MCF 10A (cell line): ENCODE measurements at regions not wholly inside any gene's neighbourhood (a gene's known extent, or its start where the extent isn't known, plus 50 kb on each side); places are given as distances from the start of the nearest gene placed in this dataset.

ENCODE experiments used
- BruUV-seq: library from RNA; stranded (reverse); fragments of 400-500 nt; replicated peaks from 2 replicates; lab custom pipeline; 2021; lab: Mats Ljungman, UMichigan
- CTCF ChIA-PET: fragments of 300-600 bp; sonication (Branson Sonifier 250); formaldehyde crosslinking; extraction: SDS; loops from one replicate; lab custom pipeline; 2021; ENCODE audit warnings: antibody characterized with exemption, inconsistent platforms; lab: Yijun Ruan, JAX
- POLR2A ChIA-PET: fragments of 300-600, 350-650 bp; sonication (Branson Sonifier 250); formaldehyde crosslinking; extraction: SDS; loops from one replicate; lab custom pipeline; 2020; ENCODE audit warnings: antibody characterized with exemption, inconsistent platforms; lab: Yijun Ruan, JAX
- DNase-seq: peaks from one replicate; pipeline ENCODE4 v3.0.0-alpha.2; 2018; ENCODE audit not compliant: unreplicated experiment
- H3K27ac Mint-ChIP-seq: one replicate; pipeline ENCODE4 v1.8.0; 2022; ENCODE audit warnings: mild to moderate bottlenecking, low read depth, mixed read lengths; ENCODE audit not compliant: unreplicated experiment
- H3K27me3 Mint-ChIP-seq: one replicate; pipeline ENCODE4 v1.8.0; 2022; ENCODE audit warnings: mixed read lengths; ENCODE audit not compliant: insufficient read depth, unreplicated experiment
- H3K36me3 Mint-ChIP-seq: one replicate; pipeline ENCODE4 v1.8.0; 2022; ENCODE audit warnings: mild to moderate bottlenecking, moderate library complexity, mixed read lengths; ENCODE audit not compliant: insufficient read depth, unreplicated experiment
- H3K4me1 Mint-ChIP-seq: one replicate; pipeline ENCODE4 v1.8.0; 2022; ENCODE audit warnings: mixed read lengths; ENCODE audit not compliant: insufficient read depth, unreplicated experiment
- H3K4me3 Mint-ChIP-seq: one replicate; pipeline ENCODE4 v1.8.0; 2022; ENCODE audit warnings: mild to moderate bottlenecking, moderate library complexity, mixed read lengths; ENCODE audit not compliant: unreplicated experiment
- H3K9me3 Mint-ChIP-seq: one replicate; pipeline ENCODE4 v1.8.0; 2022; ENCODE audit warnings: mixed read lengths; ENCODE audit not compliant: unreplicated experiment
- intact Hi-C: fragments of 100-400 bp; cut with micrococcal nuclease; formaldehyde crosslinking; loops from 2 replicates; pipeline ENCODE4 v1.14.1; 2022
- TF ChIP-seq, protein P1 (sequence below): fragments of 200-600 bp; IDR thresholded peaks from one replicate; pipeline ENCODE4 v1.8.0; 2022; ENCODE audit warnings: antibody characterized with exemption, mild to moderate bottlenecking; ENCODE audit not compliant: unreplicated experiment

DNA sequence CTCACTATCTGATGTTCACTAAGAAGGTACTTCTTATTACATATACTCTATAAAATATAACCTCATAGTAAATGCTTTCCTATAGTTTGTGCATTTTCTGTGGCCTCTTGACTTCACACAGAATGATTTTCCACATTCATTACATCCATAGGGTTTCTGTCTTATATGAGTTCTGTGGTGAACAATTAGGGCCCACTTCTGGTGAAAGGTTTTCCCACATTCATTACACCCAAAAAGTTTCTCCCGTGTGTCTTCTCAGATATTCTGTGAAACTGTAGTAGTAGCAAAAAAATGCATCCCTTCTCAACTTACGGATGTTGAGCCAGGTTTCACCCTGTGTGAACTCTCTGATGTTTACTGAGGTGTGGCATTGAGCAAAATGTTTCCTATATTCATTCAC lies 119.3 kb downstream of the ZNF33B start:
- Mint-ChIP-seq H3K4me1 (no peaks in the 10 kb centered on the region), H3K9me3 (peaks cover 36% of the 10 kb centered on the region), H3K27ac (no peak overlapping the region), H3K36me3 (peaks cover 54% of the 10 kb centered on the region), H3K27me3 (no peaks in the 10 kb centered on the region), H3K4me3 (no peak overlapping the region)
- intact Hi-C loops, result no loop called here
- POLR2A ChIA-PET, result no interaction called here
- no peak for DNase-seq
- CTCF ChIA-PET, result no interaction called here
- TF ChIP-seq, protein P1, sequence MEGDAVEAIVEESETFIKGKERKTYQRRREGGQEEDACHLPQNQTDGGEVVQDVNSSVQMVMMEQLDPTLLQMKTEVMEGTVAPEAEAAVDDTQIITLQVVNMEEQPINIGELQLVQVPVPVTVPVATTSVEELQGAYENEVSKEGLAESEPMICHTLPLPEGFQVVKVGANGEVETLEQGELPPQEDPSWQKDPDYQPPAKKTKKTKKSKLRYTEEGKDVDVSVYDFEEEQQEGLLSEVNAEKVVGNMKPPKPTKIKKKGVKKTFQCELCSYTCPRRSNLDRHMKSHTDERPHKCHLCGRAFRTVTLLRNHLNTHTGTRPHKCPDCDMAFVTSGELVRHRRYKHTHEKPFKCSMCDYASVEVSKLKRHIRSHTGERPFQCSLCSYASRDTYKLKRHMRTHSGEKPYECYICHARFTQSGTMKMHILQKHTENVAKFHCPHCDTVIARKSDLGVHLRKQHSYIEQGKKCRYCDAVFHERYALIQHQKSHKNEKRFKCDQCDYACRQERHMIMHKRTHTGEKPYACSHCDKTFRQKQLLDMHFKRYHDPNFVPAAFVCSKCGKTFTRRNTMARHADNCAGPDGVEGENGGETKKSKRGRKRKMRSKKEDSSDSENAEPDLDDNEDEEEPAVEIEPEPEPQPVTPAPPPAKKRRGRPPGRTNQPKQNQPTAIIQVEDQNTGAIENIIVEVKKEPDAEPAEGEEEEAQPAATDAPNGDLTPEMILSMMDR, result no peak
- no TSS peak for BruUV-seq

DNA sequence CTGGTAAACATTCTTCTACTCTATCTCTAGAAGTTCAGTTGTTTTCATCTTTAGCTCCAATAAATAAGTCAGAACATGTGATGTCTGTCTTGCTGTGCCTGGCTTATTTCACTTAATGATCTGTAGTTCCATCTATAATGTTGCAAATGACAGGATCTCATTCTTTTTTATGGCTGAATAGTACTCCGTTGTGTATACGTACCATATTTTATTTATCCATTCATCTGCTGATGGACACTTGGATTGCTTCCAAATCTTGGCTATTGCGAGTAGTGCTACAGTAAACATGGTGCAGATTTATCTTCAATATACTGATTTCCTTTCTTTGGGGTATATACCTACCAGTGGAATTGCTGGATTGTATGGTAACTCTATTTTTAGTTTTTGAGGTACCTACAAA lies 124.4 kb downstream of the ZNF33B start:
- POLR2A ChIA-PET, result no interaction called here
- intact Hi-C loops, result no loop called here
- TF ChIP-seq, protein P1, result no peak
- DNase-seq, result no peak
- no peak overlapping the region for H3K27ac Mint-ChIP-seq
- no peaks in the 10 kb centered on the region for H3K4me1 Mint-ChIP-seq
- peaks cover 34% of the 10 kb centered on the region for H3K9me3 Mint-ChIP-seq
- no peak overlapping the region for H3K4me3 Mint-ChIP-seq
- no TSS peak for BruUV-seq
- peaks cover 11% of the 10 kb centered on the region for H3K36me3 Mint-ChIP-seq
- CTCF ChIA-PET, result no interaction called here
- H3K27me3 Mint-ChIP-seq, result no peaks in the 10 kb centered on the region

GRCh38 chr10:42491801-42492200 lies 146.6 kb downstream of the ZNF33B start:
- no peak for DNase-seq
- no peak overlapping the region for H3K4me3 Mint-ChIP-seq
- no peak overlapping the region for H3K27ac Mint-ChIP-seq
- POLR2A ChIA-PET, result no interaction called here
- intact Hi-C loops, result no loop called here
- CTCF ChIA-PET, result no interaction called here
- no peaks in the 10 kb centered on the region for H3K36me3 Mint-ChIP-seq
- BruUV-seq, result no TSS peak
- H3K27me3 Mint-ChIP-seq, result no peaks in the 10 kb centered on the region
- TF ChIP-seq, protein P1, result no peak
- H3K4me1 Mint-ChIP-seq, result peaks cover 4% of the 10 kb centered on the region
- H3K9me3 Mint-ChIP-seq, result peaks cover 7% of the 10 kb centered on the region

- peaks cover 4% of the 10 kb centered on the region for H3K4me1 Mint-ChIP-seq
- intact Hi-C loops, result no loop called here
- no peaks in the 10 kb centered on the region for H3K36me3 Mint-ChIP-seq
- H3K4me3 Mint-ChIP-seq, result no peak overlapping the region
- POLR2A ChIA-PET, result no interaction called here
- no peak overlapping the region for H3K27ac Mint-ChIP-seq
- BruUV-seq, result no TSS peak
- H3K27me3 Mint-ChIP-seq, result no peaks in the 10 kb centered on the region
- peaks cover 8% of the 10 kb centered on the region for H3K9me3 Mint-ChIP-seq
- TF ChIP-seq, protein P1, result no peak
- DNase-seq, result no peak
- CTCF ChIA-PET, result no interaction called here
Observed at GRCh38 chr10:42491001-42491592, 147.3 kb downstream of the ZNF33B start.
